Loucy (cell line): ENCODE measurements at regions not wholly inside any gene's neighbourhood (a gene's known extent, or its start where the extent isn't known, plus 50 kb on each side); places are given as distances from the start of the nearest gene placed in this dataset.

Experiments used
- H2AFZ ChIP-seq: fragments of 200-600 bp; sonication (generic); 2 replicates; pipeline ENCODE4 v1.6.0; 2016; ENCODE audit warnings: antibody characterized with exemption, mild to moderate bottlenecking, low read length, moderate library complexity
- H3F3A ChIP-seq: fragments of 200-600 bp; 2 replicates; pipeline ENCODE4 v1.6.0; 2016; ENCODE audit warnings: antibody characterized with exemption, low read depth, mild to moderate bottlenecking
- H3K27me3 ChIP-seq: fragments of 200-600 bp; sonication (generic); 2 replicates; pipeline ENCODE4 v1.6.1; 2014; ENCODE audit warnings: low read length, mild to moderate bottlenecking; ENCODE audit not compliant: insufficient read depth, poor library complexity, severe bottlenecking
- H3K36me3 ChIP-seq: fragments of 200-600 bp; sonication (generic); 2 replicates; pipeline ENCODE4 v1.6.1; 2016; ENCODE audit warnings: low read length; ENCODE audit not compliant: insufficient read depth
- H3K4me1 ChIP-seq: fragments of 200-600 bp; sonication (generic); 2 replicates; pipeline ENCODE4 v1.5.1; 2014; ENCODE audit warnings: low read length, mild to moderate bottlenecking; ENCODE audit not compliant: insufficient read depth, poor library complexity, severe bottlenecking
- H3K4me2 ChIP-seq: fragments of 200-600 bp; sonication (generic); 2 replicates; pipeline ENCODE4 v1.6.0; 2014; ENCODE audit warnings: antibody characterized with exemption, low read length, low read depth, mild to moderate bottlenecking; ENCODE audit not compliant: poor library complexity, severe bottlenecking
- H3K4me3 ChIP-seq: fragments of 200-600 bp; sonication (generic); 2 replicates; pipeline ENCODE4 v1.5.1; 2014; ENCODE audit warnings: low read length, mild to moderate bottlenecking, mixed read lengths; ENCODE audit not compliant: poor library complexity, severe bottlenecking
- H3K79me2 ChIP-seq: fragments of 200-600 bp; sonication (generic); 2 replicates; pipeline ENCODE4 v1.6.1; 2014; ENCODE audit warnings: low read length; ENCODE audit not compliant: insufficient read depth
- H3K9ac ChIP-seq: fragments of 200-600 bp; sonication (generic); 2 replicates; pipeline ENCODE4 v1.6.0; 2014; ENCODE audit warnings: mild to moderate bottlenecking, low read depth, low read length, moderate library complexity; ENCODE audit not compliant: poor library complexity, severe bottlenecking
- H3K9me2 ChIP-seq: fragments of 200-600 bp; sonication (generic); replicated peaks from 2 replicates; pipeline ENCODE4 v1.6.1; 2016; ENCODE audit warnings: low read depth, low read length, mixed read lengths
- H3K9me3 ChIP-seq: fragments of 200-600 bp; sonication (generic); 2 replicates; pipeline ENCODE4 v1.6.1; 2014; ENCODE audit warnings: mild to moderate bottlenecking, antibody characterized with exemption, low read length, low read depth; ENCODE audit not compliant: insufficient read depth
- H4K20me1 ChIP-seq: fragments of 200-600 bp; sonication (generic); 2 replicates; pipeline ENCODE4 v1.6.0; 2014; ENCODE audit warnings: antibody characterized with exemption, low read length, mild to moderate bottlenecking; ENCODE audit not compliant: insufficient read depth, poor library complexity, severe bottlenecking
- CTCF ChIP-seq: fragments of 200-600 bp; sonication (generic); conservative IDR thresholded peaks from 2 replicates; pipeline ENCODE4 v1.5.1; 2014; ENCODE audit warnings: mild to moderate bottlenecking, antibody characterized with exemption, low read length
- EZH2phosphoT487 ChIP-seq: fragments of 200-600 bp; IDR thresholded peaks from 2 replicates; pipeline ENCODE4 v1.6.1; 2018; ENCODE audit warnings: antibody characterized with exemption, mild to moderate bottlenecking, moderate library complexity, borderline replicate concordance

DNA sequence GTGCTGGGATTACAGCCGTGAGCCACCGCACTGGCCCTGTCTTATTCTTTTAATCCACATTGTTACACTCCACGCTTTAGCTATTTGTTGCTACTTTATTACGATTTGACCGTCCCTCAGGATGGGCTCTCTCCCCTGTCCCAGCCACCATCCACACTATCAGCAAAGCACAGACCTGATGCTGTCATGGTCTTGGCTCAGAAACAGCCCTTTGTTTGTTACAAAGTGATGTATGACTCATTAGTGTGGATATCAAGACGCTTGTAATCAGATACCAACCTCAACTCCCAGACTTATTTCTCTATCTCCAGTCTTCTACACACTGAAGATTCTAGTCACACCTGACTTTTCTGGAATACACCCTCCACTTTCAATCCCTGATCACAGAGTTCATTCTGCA lies 84.6 kb upstream of the FREM2 start:
- Histone ChIP-seq H3K9me2 (no peaks in the 10 kb centered on the region), H4K20me1 (no peaks in the 10 kb centered on the region), H3K4me3 (no peak overlapping the region), H3K4me1 (no peaks in the 10 kb centered on the region), H3F3A (no peaks in the 10 kb centered on the region), H3K36me3 (no peaks in the 10 kb centered on the region), H2AFZ (no peak overlapping the region), H3K4me2 (no peak overlapping the region), H3K9ac (no peak overlapping the region), H3K9me3 (no peaks in the 10 kb centered on the region), H3K79me2 (no peaks in the 10 kb centered on the region), H3K27me3 (no peaks in the 10 kb centered on the region)
- TF ChIP-seq CTCF (no peak), EZH2phosphoT487 (no peak)

- Histone ChIP-seq H4K20me1 (no peaks in the 10 kb centered on the region), H3F3A (no peaks in the 10 kb centered on the region), H3K4me2 (no peak overlapping the region), H3K27me3 (no peaks in the 10 kb centered on the region), H3K9ac (no peak overlapping the region), H2AFZ (no peak overlapping the region), H3K9me3 (no peaks in the 10 kb centered on the region), H3K4me3 (no peak overlapping the region), H3K79me2 (no peaks in the 10 kb centered on the region), H3K4me1 (no peaks in the 10 kb centered on the region), H3K36me3 (no peaks in the 10 kb centered on the region), H3K9me2 (no peaks in the 10 kb centered on the region)
- TF ChIP-seq CTCF (no peak), EZH2phosphoT487 (no peak)
Measured at GRCh38 chr13:38606699-38607535, 80.0 kb upstream of the FREM2 start.

- H3K9me3 ChIP-seq, result no peaks in the 10 kb centered on the region
- H3K9ac ChIP-seq, result no peak overlapping the region
- no peaks in the 10 kb centered on the region for H3K4me1 ChIP-seq
- no peaks in the 10 kb centered on the region for H3K36me3 ChIP-seq
- no peak overlapping the region for H2AFZ ChIP-seq
- no peaks in the 10 kb centered on the region for H3F3A ChIP-seq
- H3K4me2 ChIP-seq, result no peak overlapping the region
- no peaks in the 10 kb centered on the region for H4K20me1 ChIP-seq
- H3K27me3 ChIP-seq, result no peaks in the 10 kb centered on the region
- TF ChIP-seq CTCF (no peak), EZH2phosphoT487 (no peak)
- no peaks in the 10 kb centered on the region for H3K9me2 ChIP-seq
- no peaks in the 10 kb centered on the region for H3K79me2 ChIP-seq
- H3K4me3 ChIP-seq, result no peak overlapping the region
Measured at GRCh38 chr13:38617936-38618335, 68.9 kb upstream of the FREM2 start.
